OCI-LY3 (cell line): ENCODE measurements at regions not wholly inside any gene's neighbourhood (a gene's known extent, or its start where the extent isn't known, plus 50 kb on each side); places are given as distances from the start of the nearest gene placed in this dataset.

Experiments used
- H2AFZ ChIP-seq: fragments of 200-600, 300-600 bp; shearing (Covaris generic); 2 replicates; pipeline ENCODE4 v1.6.0; 2014; ENCODE audit warnings: antibody characterized with exemption, low read depth, low read length
- H3K27ac ChIP-seq: fragments of 200-600, 300-600 bp; sonication (generic); 2 replicates; pipeline ENCODE4 v1.5.1; 2014; ENCODE audit warnings: mild to moderate bottlenecking, low read length, moderate library complexity, mixed read lengths
- H3K27me3 ChIP-seq: fragments of 200-600, 300-600 bp; sonication (generic); 2 replicates; pipeline ENCODE4 v1.6.1; 2014; ENCODE audit warnings: low read depth, low read length, mixed read lengths
- H3K36me3 ChIP-seq: fragments of 200-600, 300-600 bp; sonication (generic); replicated peaks from 2 replicates; pipeline ENCODE3; 2014; ENCODE audit warnings: low read depth, low read length, mixed read lengths
- H3K4me1 ChIP-seq: fragments of 300-600, 200-600 bp; sonication (generic); 2 replicates; pipeline ENCODE4 v1.6.1; 2014; ENCODE audit warnings: low read length, mixed read lengths
- H3K4me2 ChIP-seq: fragments of 200-600, 300-600 bp; sonication (generic); 2 replicates; pipeline ENCODE4 v1.6.1; 2014; ENCODE audit warnings: low read length, mixed read lengths
- H3K4me3 ChIP-seq: fragments of 300-600, 200-600 bp; sonication (generic); 2 replicates; pipeline ENCODE4 v1.5.1; 2014; ENCODE audit warnings: antibody characterized with exemption, mild to moderate bottlenecking, low read length, moderate library complexity
- H3K79me2 ChIP-seq: fragments of 300-600, 200-600 bp; shearing (Covaris generic); 2 replicates; pipeline ENCODE4 v1.6.1; 2014; ENCODE audit warnings: mild to moderate bottlenecking, low read length, mixed read lengths
- H3K9ac ChIP-seq: fragments of 300-600, 200-600 bp; shearing (Covaris generic); 2 replicates; pipeline ENCODE4 v1.6.0; 2014; ENCODE audit warnings: mild to moderate bottlenecking, low read length, moderate library complexity
- H3K9me3 ChIP-seq: fragments of 200-600, 300-600 bp; shearing (Covaris generic); 2 replicates; pipeline ENCODE4 v1.6.1; 2014; ENCODE audit warnings: low read length, mixed read lengths; ENCODE audit not compliant: insufficient read depth
- H4K20me1 ChIP-seq: fragments of 200-600, 300-600 bp; sonication (generic); 2 replicates; pipeline ENCODE4 v1.6.1; 2016; ENCODE audit warnings: low read length, mixed read lengths; ENCODE audit not compliant: insufficient read depth
- CTCF ChIP-seq: fragments of 200-600, 300-600 bp; sonication (generic); IDR thresholded peaks from 2 replicates; pipeline ENCODE4 v1.5.1; 2014; ENCODE audit warnings: antibody characterized with exemption, low read length, low read depth
- EZH2phosphoT487 ChIP-seq: fragments of 200-600 bp; shearing (Covaris generic); IDR thresholded peaks from 2 replicates; pipeline ENCODE4 v1.6.1; 2018; ENCODE audit warnings: antibody characterized with exemption, mixed run types, low read depth

GRCh38 chr2:100666996-100667395, 104.2 kb downstream of the PDCL3 start:
- H3K36me3 ChIP-seq, result no peaks in the 10 kb centered on the region
- H3K27ac ChIP-seq, result no peak overlapping the region
- no peak overlapping the region for H3K4me3 ChIP-seq
- no peak for TF ChIP-seq EZH2phosphoT487
- no peak for TF ChIP-seq CTCF
- no peaks in the 10 kb centered on the region for H3K79me2 ChIP-seq
- no peaks in the 10 kb centered on the region for H4K20me1 ChIP-seq
- no peaks in the 10 kb centered on the region for H3K4me1 ChIP-seq
- no peak overlapping the region for H3K9ac ChIP-seq
- peaks cover 12% of the 10 kb centered on the region; the same call in 1 of the 2 replicates for H3K27me3 ChIP-seq
- no peaks in the 10 kb centered on the region for H3K9me3 ChIP-seq
- no peak overlapping the region for H2AFZ ChIP-seq
- H3K4me2 ChIP-seq, result no peak overlapping the region

GRCh38 chr2:100667801-100668200, 105.0 kb downstream of the PDCL3 start:
- no peak for TF ChIP-seq EZH2phosphoT487
- no peak for TF ChIP-seq CTCF
- H3K4me1 ChIP-seq, result no peaks in the 10 kb centered on the region
- no peaks in the 10 kb centered on the region for H4K20me1 ChIP-seq

GRCh38 chr2:100670232-100670631, 107.4 kb downstream of the PDCL3 start:
- no peak overlapping the region for H3K4me2 ChIP-seq
- H3K4me3 ChIP-seq, result no peak overlapping the region
- H3K36me3 ChIP-seq, result no peaks in the 10 kb centered on the region
- H2AFZ ChIP-seq, result no peak overlapping the region
- no peak overlapping the region for H3K27ac ChIP-seq
- H3K4me1 ChIP-seq, result no peaks in the 10 kb centered on the region
- no peak for TF ChIP-seq EZH2phosphoT487
- TF ChIP-seq CTCF, result no peak
- no peak overlapping the region for H3K9ac ChIP-seq
- H4K20me1 ChIP-seq, result no peaks in the 10 kb centered on the region
- H3K27me3 ChIP-seq, result peaks cover 9% of the 10 kb centered on the region; the same call in 1 of the 2 replicates
- H3K9me3 ChIP-seq, result no peaks in the 10 kb centered on the region
- no peaks in the 10 kb centered on the region for H3K79me2 ChIP-seq

More at GRCh38 chr2:100667801-100668200, 105.0 kb downstream of the PDCL3 start:
- H3K9ac ChIP-seq, result no peak overlapping the region
- H3K4me2 ChIP-seq, result no peak overlapping the region
- no peaks in the 10 kb centered on the region for H3K9me3 ChIP-seq
- H3K36me3 ChIP-seq, result no peaks in the 10 kb centered on the region
- no peaks in the 10 kb centered on the region for H3K79me2 ChIP-seq
- no peak overlapping the region for H3K27ac ChIP-seq
- no peak overlapping the region for H2AFZ ChIP-seq
- peaks cover 12% of the 10 kb centered on the region; the same call in 1 of the 2 replicates for H3K27me3 ChIP-seq
- H3K4me3 ChIP-seq, result no peak overlapping the region

- Histone ChIP-seq H3K27ac (no peak overlapping the region), H3K9ac (no peak overlapping the region), H3K27me3 (peaks cover 6% of the 10 kb centered on the region; the same call in 1 of the 2 replicates), H3K4me2 (no peak overlapping the region), H2AFZ (no peak overlapping the region), H3K4me1 (no peaks in the 10 kb centered on the region), H4K20me1 (no peaks in the 10 kb centered on the region), H3K9me3 (no peaks in the 10 kb centered on the region), H3K36me3 (no peaks in the 10 kb centered on the region), H3K79me2 (no peaks in the 10 kb centered on the region), H3K4me3 (no peak overlapping the region)
- TF ChIP-seq EZH2phosphoT487 (no peak), CTCF (no peak)
These were observed 110.3 kb downstream of the PDCL3 start for GRCh38 chr2:100673115-100673514.
